ENCODE measurements at regions not wholly inside any gene's neighbourhood (a gene's known extent, or its start where the extent isn't known, plus 50 kb on each side); places are given as distances from the start of the nearest gene placed in this dataset.

DNA sequence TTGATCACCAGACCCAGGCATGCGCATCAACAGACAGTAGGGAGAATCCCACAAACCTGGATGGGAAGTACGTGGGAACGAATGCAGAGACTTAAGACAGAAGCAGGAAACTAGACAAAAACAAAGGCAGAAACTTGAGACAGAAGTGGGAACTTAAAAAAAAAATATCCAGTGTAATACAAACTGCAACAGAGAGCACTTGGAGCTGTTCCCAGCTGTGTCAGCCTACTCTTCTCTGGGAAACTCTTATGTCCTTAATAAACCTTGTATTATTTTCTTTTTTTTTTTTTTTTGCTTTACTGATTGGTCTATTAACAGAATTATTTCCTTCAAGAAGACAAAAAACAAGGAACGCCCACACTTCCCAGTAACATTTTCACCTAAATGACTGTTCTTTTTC, 1818.1 kb upstream of the RAG2 start:
- Histone ChIP-seq H2AFZ (ENCODE audit: low read length) (no peak overlapping the region), H3K79me1 (ENCODE audit: insufficient read depth, low read depth, low read length, poor library complexity, severe bottlenecking) (no peaks in the 10 kb centered on the region), H2BK120ac (ENCODE audit: low read depth, low read length, poor library complexity, severe bottlenecking) (no peak overlapping the region), H3K4me2 (ENCODE audit: insufficient read depth, insufficient read length, low read length) (no peak overlapping the region), H3K23me2 (ENCODE audit: insufficient read length, low read depth, low read length, poor library complexity, severe bottlenecking) (no peaks in the 10 kb centered on the region), H4K20me1 (ENCODE audit: control insufficient read depth, insufficient read depth, insufficient read length) (no peaks in the 10 kb centered on the region), H3K79me2 (ENCODE audit: insufficient read depth, low read length) (no peaks in the 10 kb centered on the region), H3K23ac (ENCODE audit: insufficient read length, low read depth, low read length) (no peak overlapping the region), H2BK12ac (ENCODE audit: insufficient read length, low read depth, low read length) (no peak overlapping the region), H2AK5ac (ENCODE audit: insufficient read length, low read length) (no peak overlapping the region), H3K9me3 (ENCODE audit: control insufficient read depth, low read depth, low read length) (no peaks in the 10 kb centered on the region), H3K56ac (ENCODE audit: insufficient read length, low read depth, low read length) (no peak overlapping the region), H3K18ac (ENCODE audit: insufficient read length, low read depth, low read length) (no peak overlapping the region), H3K4ac (ENCODE audit: low read depth, low read length) (no peak overlapping the region), H4K91ac (ENCODE audit: insufficient read length, low read depth, low read length) (no peak overlapping the region), H3T11ph (ENCODE audit: low read length) (no peak overlapping the region), H4K5ac (ENCODE audit: insufficient read length, low read depth, low read length) (no peak overlapping the region), H2BK20ac (ENCODE audit: low read depth, low read length, poor library complexity, severe bottlenecking) (no peak overlapping the region), H3K27ac (ENCODE audit: insufficient read length, low read depth, low read length) (no peak overlapping the region), H2BK15ac (ENCODE audit: low read depth, low read length) (no peak overlapping the region), H3K27me3 (ENCODE audit: insufficient read depth, low read length) (no peaks in the 10 kb centered on the region), H3K14ac (ENCODE audit: insufficient read depth, low read length) (no peak overlapping the region), H4K8ac (replicated peaks; ENCODE audit: insufficient read length, low read depth, low read length) (no peak overlapping the region), H3K4me1 (ENCODE audit: insufficient read depth, low read length) (no peaks in the 10 kb centered on the region), H2BK5ac (ENCODE audit: insufficient read length, low read length) (no peak overlapping the region), H3K9ac (ENCODE audit: extremely low read depth, insufficient read length, low read length) (no peak overlapping the region)
- Mint-ChIP-seq H3K4me1 (no peaks in the 10 kb centered on the region), H3K9me3 (peaks cover 13% of the 10 kb centered on the region in 2 experiments; a peak in 4 of 5 replicates), H3K27ac (no peak overlapping the region), H3K27me3 (ENCODE audit: low read depth) (no peaks in the 10 kb centered on the region), H3K4me3 (no peak overlapping the region), H3K36me3 (ENCODE audit: insufficient read depth in 1 of 3, low read depth in 3 of 3) (peaks cover 0 to 16% (median 8%) of the 10 kb centered on the region in 3 experiments; a peak in 3 of 7 replicates)
- DNase-seq, result no peak
- TF ChIP-seq, protein P1, sequence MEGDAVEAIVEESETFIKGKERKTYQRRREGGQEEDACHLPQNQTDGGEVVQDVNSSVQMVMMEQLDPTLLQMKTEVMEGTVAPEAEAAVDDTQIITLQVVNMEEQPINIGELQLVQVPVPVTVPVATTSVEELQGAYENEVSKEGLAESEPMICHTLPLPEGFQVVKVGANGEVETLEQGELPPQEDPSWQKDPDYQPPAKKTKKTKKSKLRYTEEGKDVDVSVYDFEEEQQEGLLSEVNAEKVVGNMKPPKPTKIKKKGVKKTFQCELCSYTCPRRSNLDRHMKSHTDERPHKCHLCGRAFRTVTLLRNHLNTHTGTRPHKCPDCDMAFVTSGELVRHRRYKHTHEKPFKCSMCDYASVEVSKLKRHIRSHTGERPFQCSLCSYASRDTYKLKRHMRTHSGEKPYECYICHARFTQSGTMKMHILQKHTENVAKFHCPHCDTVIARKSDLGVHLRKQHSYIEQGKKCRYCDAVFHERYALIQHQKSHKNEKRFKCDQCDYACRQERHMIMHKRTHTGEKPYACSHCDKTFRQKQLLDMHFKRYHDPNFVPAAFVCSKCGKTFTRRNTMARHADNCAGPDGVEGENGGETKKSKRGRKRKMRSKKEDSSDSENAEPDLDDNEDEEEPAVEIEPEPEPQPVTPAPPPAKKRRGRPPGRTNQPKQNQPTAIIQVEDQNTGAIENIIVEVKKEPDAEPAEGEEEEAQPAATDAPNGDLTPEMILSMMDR (conservative IDR thresholded peaks at IDR 0.05), result no peak
- no CpG with 5 or more reads among the region's 4 CpGs for WGBS (ENCODE audit: extremely low coverage, insufficient read length, low lambda C conversion rate)
